HEK293T (cell line): ENCODE measurements at regions not wholly inside any gene's neighbourhood (a gene's known extent, or its start where the extent isn't known, plus 50 kb on each side); places are given as distances from the start of the nearest gene placed in this dataset.

Experiments
- ARNT ChIP-seq: fragments of 450-650 bp; IDR thresholded peaks from 2 replicates; pipeline ENCODE4 v1.6.1; 2017; ENCODE audit warnings: mild to moderate bottlenecking
- BHLHE40 ChIP-seq: fragments of 450-650 bp; IDR thresholded peaks from 2 replicates; pipeline ENCODE4 v1.6.1; 2016; ENCODE audit warnings: mild to moderate bottlenecking, moderate library complexity, borderline replicate concordance
- CTBP1 ChIP-seq: fragments of 450-650 bp; IDR thresholded peaks from 2 replicates; pipeline ENCODE4 v1.6.1; 2016; ENCODE audit warnings: borderline replicate concordance
- ELF4 ChIP-seq: fragments of 450-650 bp; IDR thresholded peaks from 2 replicates; pipeline ENCODE4 v1.6.1; 2017; ENCODE audit warnings: antibody characterized with exemption
- FOXA1 ChIP-seq: fragments of 450-650 bp; IDR thresholded peaks from 2 replicates; pipeline ENCODE4 v1.6.1; 2016; ENCODE audit warnings: mild to moderate bottlenecking
- FOXK2 ChIP-seq: fragments of 450-650 bp; IDR thresholded peaks from 2 replicates; pipeline ENCODE4 v1.6.1; 2016; ENCODE audit warnings: mild to moderate bottlenecking
- SP1 ChIP-seq: fragments of 450-650 bp; IDR thresholded peaks from 2 replicates; pipeline ENCODE4 v1.6.1; 2017
- SUZ12 ChIP-seq: fragments of 450-650 bp; IDR thresholded peaks from 2 replicates; pipeline ENCODE4 v1.6.1; 2016; ENCODE audit warnings: mild to moderate bottlenecking

- TF ChIP-seq ARNT, result no peak
- no peak for TF ChIP-seq FOXA1
- no peak for TF ChIP-seq SP1
- TF ChIP-seq BHLHE40, result no peak
- no peak for TF ChIP-seq SUZ12
- no peak for TF ChIP-seq CTBP1
- TF ChIP-seq ELF4, result no peak
- no peak for TF ChIP-seq FOXK2
These were observed 101.2 kb downstream of the ERMARD start for GRCh38 chr6:169852504-169853195.
